DMS 273 (cell line): ENCODE measurements at regions not wholly inside any gene's neighbourhood (a gene's known extent, or its start where the extent isn't known, plus 50 kb on each side); places are given as distances from the start of the nearest gene placed in this dataset.

ENCODE experiments used
- DNase-seq: peaks from one replicate; lab custom pipeline; 2025; ENCODE audit not compliant: unreplicated experiment; lab: John Stamatoyannopoulos, UW

GRCh38 chrX:39519566-39520301 is 578.0 kb downstream of the BCOR start:
- DNase-seq = no peak

GRCh38 chrX:39525758-39526157 is 572.0 kb downstream of the BCOR start:
- DNase-seq = no peak

GRCh38 chrX:39527025-39527424 is 570.7 kb downstream of the BCOR start:
- DNase-seq = peak; percentile 64

- peak; percentile 47 for DNase-seq
Measured at GRCh38 chrX:39528161-39528916, 569.4 kb downstream of the BCOR start.

- no peak for DNase-seq
Measured at GRCh38 chrX:39532761-39533160, 565.0 kb downstream of the BCOR start.

GRCh38 chrX:39534949-39535348 is 562.8 kb downstream of the BCOR start:
- DNase-seq = no peak

GRCh38 chrX:39536211-39536610 is 561.5 kb downstream of the BCOR start:
- DNase-seq = no peak

GRCh38 chrX:39541881-39542280 is 555.9 kb downstream of the BCOR start:
- no peak for DNase-seq

- DNase-seq = no peak
Measured at GRCh38 chrX:39542316-39542715, 555.4 kb downstream of the BCOR start.

GRCh38 chrX:39550795-39551361 is 546.9 kb downstream of the BCOR start:
- no peak for DNase-seq

- no peak for DNase-seq
Measured at GRCh38 chrX:39551762-39552161, 546.0 kb downstream of the BCOR start.

- no peak for DNase-seq
Measured at GRCh38 chrX:39555431-39555830, 542.3 kb downstream of the BCOR start.

- DNase-seq = peak; percentile 23
Measured at GRCh38 chrX:39556056-39556455, 541.7 kb downstream of the BCOR start.

- no peak for DNase-seq
Measured at GRCh38 chrX:39559229-39559628, 538.5 kb downstream of the BCOR start.

- no peak for DNase-seq
Measured at GRCh38 chrX:39560271-39560670, 537.5 kb downstream of the BCOR start.

GRCh38 chrX:39563178-39563577 is 534.6 kb downstream of the BCOR start:
- DNase-seq = no peak

- DNase-seq = no peak
Measured at GRCh38 chrX:39564751-39565150, 533.0 kb downstream of the BCOR start.

GRCh38 chrX:39574178-39574577 is 523.6 kb downstream of the BCOR start:
- peak; percentile 31 for DNase-seq

- peak; percentile 87 for DNase-seq
Measured at GRCh38 chrX:39576041-39576872, 521.5 kb downstream of the BCOR start.

GRCh38 chrX:39577206-39577984 is 520.4 kb downstream of the BCOR start:
- DNase-seq = no peak
